Coronary artery (tissue), 2 donors: ENCODE measurements at regions not wholly inside any gene's neighbourhood (a gene's known extent, or its start where the extent isn't known, plus 50 kb on each side); places are given as distances from the start of the nearest gene placed in this dataset.

ENCODE experiments used
- DNase-seq: peaks from one replicate; pipeline ENCODE4 v3.0.0-alpha.2; 2017; ENCODE audit warnings: low spot score
- H3K27ac ChIP-seq, 2 donors: fragments of 200-600 bp; sonication (generic); one replicate each; pipeline ENCODE4 v1.5.1; 2016 to 2019
- H3K4me3 ChIP-seq: fragments of 200-600 bp; sonication (generic); 2 replicates; pipeline ENCODE4 v1.5.1; 2016; ENCODE audit warnings: mild to moderate bottlenecking, moderate library complexity
- CTCF ChIP-seq: fragments of 200-600 bp; sonication (generic); IDR thresholded peaks from one replicate; pipeline ENCODE4 v1.5.1; 2019; ENCODE audit warnings: antibody characterized with exemption

GRCh38 chr1:29744684-29745490 lies 508.6 kb downstream of the PTPRU start:
- no peak for DNase-seq
- Histone ChIP-seq H3K27ac (no peak overlapping the region), H3K4me3 (no peak overlapping the region)
- TF ChIP-seq CTCF = no peak

- Histone ChIP-seq H3K4me3 (no peak overlapping the region), H3K27ac (no peak overlapping the region)
- no peak for TF ChIP-seq CTCF
- no peak for DNase-seq
Measured at GRCh38 chr1:29743931-29744330, 507.6 kb downstream of the PTPRU start.

- Histone ChIP-seq H3K27ac (no peak overlapping the region), H3K4me3 (no peak overlapping the region)
- no peak for DNase-seq
- no peak for TF ChIP-seq CTCF
Measured at GRCh38 chr1:29743264-29743663, 506.9 kb downstream of the PTPRU start.

GRCh38 chr1:29739176-29739575 lies 502.9 kb downstream of the PTPRU start:
- H3K27ac ChIP-seq = no peak overlapping the region
- H3K4me3 ChIP-seq = no peak overlapping the region
- no peak for DNase-seq
- TF ChIP-seq CTCF = no peak

- no peak overlapping the region for H3K27ac ChIP-seq
- TF ChIP-seq CTCF = no peak
- DNase-seq = no peak
- H3K4me3 ChIP-seq = no peak overlapping the region
Measured at GRCh38 chr1:29736582-29737188, 500.4 kb downstream of the PTPRU start.

- no peak overlapping the region for H3K4me3 ChIP-seq
- no peak for TF ChIP-seq CTCF
- H3K27ac ChIP-seq = no peak overlapping the region
- DNase-seq = no peak
Measured at GRCh38 chr1:29732453-29732852, 496.1 kb downstream of the PTPRU start.

GRCh38 chr1:29730623-29731022 lies 494.3 kb downstream of the PTPRU start:
- no peak overlapping the region for H3K4me3 ChIP-seq
- TF ChIP-seq CTCF = no peak
- no peak overlapping the region for H3K27ac ChIP-seq
- DNase-seq = no peak
